ENCODE measurements at regions not wholly inside any gene's neighbourhood (a gene's known extent, or its start where the extent isn't known, plus 50 kb on each side); places are given as distances from the start of the nearest gene placed in this dataset.

DNA sequence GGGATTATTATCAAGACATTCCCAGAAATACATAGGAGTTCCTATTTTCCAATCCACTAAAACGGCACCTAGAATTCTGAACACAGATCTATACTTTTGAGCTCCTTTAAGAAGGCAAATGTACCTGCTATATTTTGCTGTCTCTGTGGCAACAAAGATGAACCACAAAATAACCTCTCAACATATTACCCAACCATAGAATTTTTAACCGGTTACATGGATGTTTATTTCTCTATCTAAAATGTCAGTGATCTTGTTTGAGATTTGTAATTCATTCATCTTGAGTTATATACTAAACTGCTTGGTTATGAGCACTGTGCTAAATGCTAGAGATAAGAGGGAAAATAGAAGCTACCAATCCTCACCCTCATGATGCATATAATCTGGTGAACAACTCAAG, 117.5 kb upstream of the HMGCLL1 start:
- no peak for DNase-seq (ENCODE audit: low read depth)
- H3K4me3 ChIP-seq (ENCODE audit: low read depth, low read length), result no peak overlapping the region
- TF ChIP-seq CTCF (IDR thresholded peaks at IDR 0.05; ENCODE audit: insufficient read depth, low read depth, low read length, missing control alignments), result no peak

GRCh38 chr6:55696041-55696440, 117.0 kb upstream of the HMGCLL1 start:
- no peak overlapping the region for H3K4me3 ChIP-seq (ENCODE audit: low read depth, low read length)
- TF ChIP-seq CTCF (IDR thresholded peaks at IDR 0.05; ENCODE audit: insufficient read depth, low read depth, low read length, missing control alignments), result no peak
- no peak for DNase-seq (ENCODE audit: low read depth)

- H3K4me3 ChIP-seq (ENCODE audit: low read depth, low read length), result no peak overlapping the region
- TF ChIP-seq CTCF (IDR thresholded peaks at IDR 0.05; ENCODE audit: insufficient read depth, low read depth, low read length, missing control alignments), result no peak
- no peak for DNase-seq (ENCODE audit: low read depth)
Observed at GRCh38 chr6:55694759-55695158, 115.8 kb upstream of the HMGCLL1 start.

DNA sequence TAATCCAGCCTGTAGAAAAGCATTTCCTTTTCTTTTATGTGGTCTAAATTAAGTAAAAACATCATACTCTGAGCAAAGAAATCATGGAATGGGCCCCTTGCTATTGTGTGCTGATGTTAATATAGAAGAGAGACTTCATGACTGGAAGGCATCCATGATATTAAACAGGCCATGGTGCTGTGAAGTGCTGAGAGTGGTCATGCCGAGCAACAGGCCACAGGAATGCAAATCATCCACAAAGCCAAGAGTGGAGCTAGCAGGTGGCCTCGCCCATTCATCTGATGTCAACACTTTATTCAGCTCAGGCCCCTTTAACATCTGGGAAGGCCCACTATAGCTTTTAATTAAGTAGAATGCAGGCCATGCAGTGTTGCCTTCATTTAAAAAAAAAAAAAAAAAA, 115.2 kb upstream of the HMGCLL1 start:
- H3K4me3 ChIP-seq (ENCODE audit: low read depth, low read length), result no peak overlapping the region
- no peak for DNase-seq (ENCODE audit: low read depth)
- TF ChIP-seq CTCF (IDR thresholded peaks at IDR 0.05; ENCODE audit: insufficient read depth, low read depth, low read length, missing control alignments), result no peak

- no peak for DNase-seq (ENCODE audit: low read depth)
- H3K4me3 ChIP-seq (ENCODE audit: low read depth, low read length), result no peak overlapping the region
- TF ChIP-seq CTCF (IDR thresholded peaks at IDR 0.05; ENCODE audit: insufficient read depth, low read depth, low read length, missing control alignments), result no peak
Observed at GRCh38 chr6:55679503-55679902, 100.5 kb upstream of the HMGCLL1 start.

DNA sequence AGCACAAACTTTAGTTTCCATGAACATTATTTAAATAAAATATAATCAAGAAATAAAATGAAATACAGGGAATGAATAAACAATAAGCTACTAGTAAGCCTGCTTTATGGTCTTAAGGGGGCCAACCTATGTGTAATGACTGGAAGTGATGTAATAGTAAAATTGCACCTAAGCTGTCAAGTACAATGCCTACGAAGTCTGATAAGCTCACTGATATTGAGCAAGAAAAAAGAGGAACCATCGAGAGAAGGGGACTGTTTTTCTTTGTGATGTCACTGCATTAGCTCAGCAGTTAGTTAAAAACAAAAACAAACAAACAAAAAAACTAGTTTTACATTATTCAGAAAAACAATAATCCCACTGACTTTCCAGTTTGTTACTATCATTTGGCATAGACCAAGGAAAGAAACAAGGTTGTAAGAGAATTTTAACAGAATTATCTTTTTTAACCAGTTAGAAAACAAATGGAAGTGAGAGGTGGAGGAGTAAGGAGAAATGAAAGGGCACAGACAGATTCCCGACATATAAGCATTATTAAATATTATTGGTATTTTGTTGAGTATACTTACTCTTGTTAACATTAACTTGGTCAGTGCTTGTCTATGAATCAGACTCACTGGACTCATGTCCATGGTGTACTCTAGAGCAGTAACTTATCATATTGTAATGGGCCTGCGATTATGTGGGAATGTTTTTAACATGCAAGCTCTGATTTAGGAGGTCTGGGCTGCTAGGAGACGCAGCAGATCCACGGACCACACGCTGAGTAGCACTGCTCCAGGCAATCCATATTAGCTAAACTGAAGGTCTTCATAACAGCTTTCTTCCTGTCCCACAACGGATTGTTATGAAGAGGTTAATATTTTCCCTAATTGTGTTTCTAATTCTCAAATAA, 99.6 kb upstream of the HMGCLL1 start:
- DNase-seq (ENCODE audit: low read depth), result peak; percentile 3
- H3K4me3 ChIP-seq (ENCODE audit: low read depth, low read length), result no peak overlapping the region
- no peak for TF ChIP-seq CTCF (IDR thresholded peaks at IDR 0.05; ENCODE audit: insufficient read depth, low read depth, low read length, missing control alignments)

GRCh38 chr6:55676736-55677135, 97.7 kb upstream of the HMGCLL1 start:
- DNase-seq (ENCODE audit: low read depth), result no peak
- TF ChIP-seq CTCF (IDR thresholded peaks at IDR 0.05; ENCODE audit: insufficient read depth, low read depth, low read length, missing control alignments), result no peak
- no peak overlapping the region for H3K4me3 ChIP-seq (ENCODE audit: low read depth, low read length)
